KOPT-K1 (cell line): ENCODE measurements at regions not wholly inside any gene's neighbourhood (a gene's known extent, or its start where the extent isn't known, plus 50 kb on each side); places are given as distances from the start of the nearest gene placed in this dataset.

ENCODE experiments used
- H3K27ac ChIP-seq: fragments of 200-600 bp; sonication (generic); 2 replicates; pipeline ENCODE4 v1.5.1; 2016; ENCODE audit warnings: antibody characterized with exemption, mild to moderate bottlenecking, low read depth, low read length; ENCODE audit not compliant: poor library complexity, severe bottlenecking
- H3K36me3 ChIP-seq: fragments of 200-600 bp; sonication (generic); 2 replicates; pipeline ENCODE4 v1.5.1; 2017; ENCODE audit warnings: antibody characterized with exemption, mild to moderate bottlenecking, low read length, moderate library complexity; ENCODE audit not compliant: insufficient read depth
- H3K9me3 ChIP-seq: fragments of 200-600 bp; sonication (generic); 2 replicates; pipeline ENCODE4 v1.5.1; 2017; ENCODE audit warnings: antibody characterized with exemption, low read length, mild to moderate bottlenecking; ENCODE audit not compliant: insufficient read depth, poor library complexity, severe bottlenecking

DNA sequence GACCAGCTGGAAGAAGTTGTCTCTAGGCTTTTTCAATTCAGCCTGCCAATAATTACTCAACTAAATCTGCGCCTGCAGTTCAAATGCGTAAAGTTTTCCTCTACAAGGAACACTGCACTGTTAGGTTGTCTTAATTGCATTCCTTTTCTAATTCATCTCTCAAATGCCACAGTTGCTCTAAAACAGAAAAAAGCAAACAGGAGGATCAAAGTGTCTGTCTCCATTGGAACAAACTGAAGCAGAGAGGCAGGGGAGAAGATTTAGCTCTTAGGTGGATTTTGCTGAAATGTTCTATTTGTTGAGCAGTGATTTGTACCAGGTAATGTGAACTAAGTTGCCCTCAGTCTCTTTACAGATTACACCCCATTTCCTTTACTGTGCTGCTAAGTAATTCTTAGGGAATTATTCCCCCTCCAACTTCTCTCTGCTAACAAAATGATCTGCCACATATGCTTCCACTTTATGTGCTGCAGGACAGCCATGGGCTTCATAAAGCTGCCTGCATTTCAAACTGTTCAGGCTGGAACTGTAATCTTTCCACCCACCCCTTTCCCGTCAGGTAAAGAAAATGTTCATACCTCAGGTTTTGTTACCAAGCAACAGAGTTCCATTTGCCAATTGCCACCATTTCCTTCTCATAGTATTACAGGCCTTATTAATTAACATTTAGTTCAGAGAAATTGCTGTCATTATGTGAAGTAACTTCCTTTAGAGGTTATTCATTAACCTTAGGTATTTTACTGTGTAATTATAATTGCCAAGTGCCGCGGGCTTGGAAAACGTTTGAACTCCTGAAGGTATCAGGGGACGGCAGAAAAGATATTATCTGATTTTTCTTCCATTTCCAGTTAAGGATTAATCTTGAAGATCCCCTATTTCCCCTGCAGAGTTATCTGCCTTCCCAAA, 149.3 kb downstream of the SPRY1 start:
- Histone ChIP-seq H3K27ac (no peak overlapping the region), H3K9me3 (no peaks in the 10 kb centered on the region), H3K36me3 (no peaks in the 10 kb centered on the region)

DNA sequence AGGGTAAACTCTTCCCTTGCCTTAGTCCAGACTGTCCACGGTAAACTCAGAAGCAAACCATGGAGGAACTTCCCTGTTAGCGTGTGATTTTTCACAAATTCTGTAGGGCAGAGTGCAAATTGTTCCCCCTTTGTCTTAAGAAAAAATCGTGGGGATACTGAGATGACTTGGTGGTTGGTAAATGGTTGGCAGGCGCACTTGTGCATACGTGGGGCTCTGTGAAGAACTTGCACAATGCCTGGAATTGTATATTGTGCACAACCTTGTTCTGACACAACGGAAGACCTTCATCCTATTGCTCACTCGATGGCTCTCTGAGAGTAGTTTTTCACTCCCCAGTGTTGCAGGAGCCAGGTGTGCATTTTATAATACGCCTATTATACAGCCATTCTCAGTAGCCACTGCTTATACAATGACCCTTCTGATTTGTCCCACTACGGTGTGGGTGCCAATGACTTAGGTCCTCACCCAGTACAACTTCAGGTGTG, 150.0 kb downstream of the SPRY1 start:
- H3K36me3 ChIP-seq: no peaks in the 10 kb centered on the region
- H3K27ac ChIP-seq: no peak overlapping the region

DNA sequence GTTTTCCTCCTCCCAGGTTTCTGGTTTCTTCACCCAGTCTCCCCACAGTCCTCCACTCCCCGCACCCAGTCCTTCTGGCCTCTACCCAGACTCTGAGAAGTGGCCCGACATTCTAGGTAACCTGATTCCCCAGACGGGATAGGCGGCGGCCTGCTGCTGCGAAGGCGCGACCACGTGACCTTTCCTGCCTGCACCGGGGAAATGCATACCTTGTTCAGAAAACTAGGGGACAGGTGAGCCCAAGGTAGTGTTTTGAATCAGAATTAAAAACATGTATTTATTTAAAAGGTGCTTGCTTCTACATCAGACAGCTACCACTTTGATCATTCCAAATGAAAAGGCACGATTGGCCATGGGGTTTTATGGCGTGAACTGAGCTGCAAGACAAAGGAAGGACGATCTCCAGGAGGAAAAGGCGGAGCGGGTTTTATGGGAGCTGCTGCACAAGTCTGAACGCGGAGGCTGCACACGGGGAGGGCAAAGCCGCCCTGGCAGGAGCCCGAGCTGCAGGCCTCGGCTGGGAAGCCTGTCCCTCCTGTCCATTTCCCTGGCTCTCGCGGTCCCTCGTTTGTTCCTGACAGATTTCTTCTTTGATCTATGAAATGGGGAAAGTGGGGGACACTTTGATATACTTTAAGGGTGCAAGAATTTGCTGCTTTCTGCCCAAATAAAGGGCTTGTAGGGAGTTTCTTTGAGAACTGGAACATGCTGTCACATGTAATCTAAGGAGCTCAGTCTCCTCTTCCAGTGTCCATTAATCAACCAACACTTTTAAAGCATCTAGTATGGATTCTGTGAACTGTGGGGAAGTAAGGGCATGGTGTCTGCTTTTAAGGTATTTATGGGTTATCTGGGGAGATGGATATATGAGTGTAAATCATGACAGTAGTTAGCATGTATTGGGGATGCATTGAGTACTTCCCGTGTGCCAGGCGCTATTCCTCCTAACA, 150.9 kb downstream of the SPRY1 start:
- H3K27ac ChIP-seq: no peak overlapping the region
- no peaks in the 10 kb centered on the region for H3K36me3 ChIP-seq
- no peaks in the 10 kb centered on the region for H3K9me3 ChIP-seq

More for the DNA sequence above, 150.0 kb downstream of the SPRY1 start:
- no peaks in the 10 kb centered on the region for H3K9me3 ChIP-seq

DNA sequence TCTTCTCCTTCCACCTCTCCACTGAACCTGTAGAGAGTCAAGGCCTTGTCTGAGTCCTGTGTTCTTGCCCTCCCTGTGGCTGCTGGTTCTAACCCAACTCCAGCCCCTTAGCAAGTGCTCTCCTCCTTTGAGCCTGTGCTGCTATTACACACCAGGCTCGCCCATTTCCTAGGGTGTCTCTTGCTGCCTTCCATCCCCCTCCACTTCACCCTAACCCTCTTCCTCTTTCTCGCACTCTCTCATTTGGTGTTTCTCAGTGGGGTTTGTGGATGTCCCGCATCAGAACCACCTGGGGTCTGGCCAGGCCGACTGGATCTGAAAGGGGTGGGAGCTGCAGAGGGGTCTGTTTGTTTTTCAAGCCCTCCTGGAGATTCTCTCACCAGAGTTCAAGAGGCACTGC, 156.7 kb downstream of the SPRY1 start:
- no peaks in the 10 kb centered on the region for H3K9me3 ChIP-seq
- H3K36me3 ChIP-seq: no peaks in the 10 kb centered on the region
- no peak overlapping the region for H3K27ac ChIP-seq

DNA sequence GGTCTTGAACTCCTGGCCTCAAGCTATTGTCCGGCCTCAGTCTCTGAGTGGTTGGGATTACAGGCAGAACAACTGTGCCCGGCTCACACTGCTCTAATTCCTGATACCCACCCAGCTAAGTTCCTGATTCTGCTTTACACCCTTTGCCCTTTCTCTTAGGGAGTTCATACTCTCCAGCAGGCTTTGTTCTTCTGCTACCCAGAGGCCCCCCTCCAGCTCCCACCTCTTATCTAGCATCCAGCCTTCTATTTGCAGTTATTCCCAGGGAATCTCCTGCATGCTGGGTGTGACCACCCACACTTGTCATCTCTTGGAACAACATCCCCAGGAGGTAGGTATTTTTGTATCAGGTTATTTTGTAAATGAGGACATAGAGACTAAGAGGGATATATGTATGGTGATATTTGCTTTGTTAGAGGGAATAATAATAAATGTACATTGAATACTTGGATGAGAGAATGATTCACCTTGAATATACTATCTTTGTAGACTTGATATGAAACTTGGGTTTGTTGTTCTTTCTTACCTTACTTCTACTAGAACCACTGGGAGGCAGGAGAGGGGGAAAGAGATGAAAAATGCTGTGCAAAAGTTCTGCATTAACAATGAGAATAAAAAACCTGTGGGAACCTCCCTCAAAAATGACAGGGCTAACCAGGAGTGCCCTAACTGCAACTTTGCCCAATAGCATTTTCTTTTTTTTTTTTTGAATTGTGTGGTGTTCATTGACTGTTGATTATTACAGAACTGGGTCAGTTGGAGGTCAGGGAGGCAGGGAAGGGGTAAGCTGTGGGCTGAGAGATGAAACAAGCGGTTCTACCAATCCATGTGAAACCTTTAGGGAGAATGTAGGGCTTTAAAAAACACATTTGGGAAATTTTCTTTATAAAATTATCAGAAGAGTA, 157.4 kb downstream of the SPRY1 start:
- H3K36me3 ChIP-seq: no peaks in the 10 kb centered on the region
- H3K27ac ChIP-seq: no peak overlapping the region
- H3K9me3 ChIP-seq: no peaks in the 10 kb centered on the region

DNA sequence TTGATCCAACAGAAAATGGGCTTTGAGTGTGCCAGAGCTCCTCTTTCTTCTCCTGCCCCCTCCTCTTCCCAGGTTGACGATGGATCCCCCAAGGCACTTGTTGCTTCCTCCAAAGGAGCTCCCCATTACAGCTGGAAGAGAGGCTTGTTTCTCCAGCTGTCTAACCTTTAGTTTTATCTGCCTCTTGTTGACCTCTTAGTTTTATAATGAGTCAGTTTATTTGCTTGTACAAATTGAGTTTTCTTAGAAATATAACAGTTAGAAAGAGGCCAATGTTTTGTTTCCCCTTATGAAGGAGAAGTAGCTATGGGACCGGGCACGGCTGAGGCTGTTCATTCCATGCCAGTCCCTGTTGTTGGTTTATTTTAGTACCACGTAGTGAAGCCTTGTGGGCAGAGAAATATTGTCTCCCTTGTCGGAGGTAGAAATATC, 158.2 kb downstream of the SPRY1 start:
- Histone ChIP-seq H3K36me3 (no peaks in the 10 kb centered on the region), H3K27ac (no peak overlapping the region)

DNA sequence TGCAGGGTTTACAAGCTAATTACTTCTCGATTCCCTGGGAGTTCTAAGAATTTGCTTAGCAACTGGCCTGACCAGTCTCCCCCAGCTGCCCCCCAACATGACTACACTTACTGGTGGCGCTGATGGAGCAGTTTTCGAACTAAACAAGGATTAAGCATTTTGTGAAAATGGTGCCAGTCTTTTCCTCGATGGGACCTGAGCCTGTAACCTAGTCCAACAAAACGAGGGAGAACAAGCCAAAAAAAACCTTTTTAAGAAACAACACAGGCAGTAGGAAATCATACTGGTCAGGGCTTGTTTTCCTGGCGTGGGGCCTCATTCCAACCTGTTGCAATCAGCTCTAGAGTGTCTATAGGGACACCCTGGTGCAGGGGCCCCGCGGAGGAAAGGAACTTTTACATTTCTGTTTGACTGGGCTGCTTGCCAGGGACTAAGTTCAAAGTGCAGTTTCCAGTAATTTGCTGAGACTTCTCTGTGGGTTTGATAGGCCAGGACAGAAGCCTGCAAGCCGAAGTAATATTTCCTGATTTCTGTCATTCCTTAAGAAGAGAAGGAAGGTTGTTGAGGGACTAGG, 158.7 kb downstream of the SPRY1 start:
- Histone ChIP-seq H3K36me3 (no peaks in the 10 kb centered on the region), H3K9me3 (no peaks in the 10 kb centered on the region), H3K27ac (no peak overlapping the region)

More for the DNA sequence above, 158.2 kb downstream of the SPRY1 start:
- no peaks in the 10 kb centered on the region for H3K9me3 ChIP-seq

DNA sequence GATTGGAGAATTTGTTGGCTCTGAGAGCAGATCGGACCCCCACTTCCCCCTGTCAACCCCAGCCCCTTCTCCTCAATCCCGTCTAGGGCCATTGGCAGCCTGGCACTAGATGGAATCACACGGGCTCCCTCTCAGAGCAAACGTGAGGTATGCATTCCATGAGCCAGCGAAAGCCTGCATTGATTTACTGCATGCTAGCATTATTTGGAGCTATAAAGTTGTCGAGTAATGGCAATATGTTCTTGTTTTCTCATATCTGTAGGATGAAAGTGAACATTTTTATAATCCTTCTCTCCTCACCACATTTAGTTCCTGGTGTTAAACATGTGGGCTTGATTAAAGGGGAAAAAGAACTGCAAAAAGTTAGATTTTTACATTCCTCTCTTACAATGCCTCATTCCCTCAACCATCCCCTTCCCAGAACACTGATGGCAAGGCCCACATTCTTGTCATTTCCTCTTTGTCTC, 159.2 kb downstream of the SPRY1 start:
- Histone ChIP-seq H3K9me3 (no peaks in the 10 kb centered on the region), H3K36me3 (no peaks in the 10 kb centered on the region), H3K27ac (no peak overlapping the region)

DNA sequence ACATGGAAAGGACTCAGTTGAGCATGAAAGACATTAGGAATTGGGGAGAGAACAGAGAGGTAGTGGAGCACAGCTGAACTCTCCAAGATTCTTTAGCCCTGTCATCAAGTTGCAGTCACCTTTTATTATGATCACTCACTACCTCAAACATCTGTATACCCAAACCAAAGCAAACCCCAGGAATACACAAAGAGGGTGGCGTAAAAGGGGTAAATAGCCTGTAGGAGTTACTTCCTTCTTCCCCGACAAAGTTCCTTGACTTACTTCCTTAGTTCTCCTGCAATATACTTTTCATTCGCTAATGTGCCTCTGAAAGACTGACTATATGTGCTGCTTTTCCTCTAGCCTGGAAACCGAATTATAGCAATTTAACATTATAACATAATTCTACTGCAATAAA, 159.9 kb downstream of the SPRY1 start:
- no peaks in the 10 kb centered on the region for H3K9me3 ChIP-seq
- H3K27ac ChIP-seq: no peak overlapping the region
- H3K36me3 ChIP-seq: no peaks in the 10 kb centered on the region

DNA sequence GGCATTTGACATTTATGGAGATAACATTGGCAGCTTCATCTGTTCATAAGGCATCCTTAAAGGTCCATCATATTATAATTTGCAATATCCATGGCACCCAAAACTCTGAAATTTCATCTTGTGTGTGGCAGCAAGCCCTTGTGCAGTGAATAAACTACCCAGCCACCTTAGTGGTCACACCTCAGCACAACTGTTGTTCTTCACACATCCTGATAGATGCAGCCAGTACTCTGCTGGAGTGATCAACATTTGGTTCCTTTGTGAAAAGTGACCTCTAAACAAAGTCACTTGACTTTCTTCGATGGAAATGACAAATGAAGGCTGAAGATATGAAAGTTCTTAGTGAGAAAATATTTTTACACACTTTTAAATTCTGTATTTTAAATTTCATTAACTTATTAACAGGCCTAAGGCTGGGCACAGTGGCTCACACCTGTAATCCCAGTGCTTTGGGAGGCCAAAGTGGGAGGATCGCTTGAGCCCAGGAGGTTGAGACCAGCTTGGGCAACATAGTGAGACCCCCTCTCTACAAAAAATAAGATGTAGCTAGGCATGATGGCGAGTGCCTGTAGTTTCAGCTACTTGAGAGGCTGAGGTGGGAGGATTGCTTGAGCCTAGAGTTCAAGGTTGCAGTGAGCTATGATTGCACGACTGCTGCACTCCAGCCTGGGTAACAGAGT, 161.4 kb downstream of the SPRY1 start:
- Histone ChIP-seq H3K36me3 (no peaks in the 10 kb centered on the region), H3K27ac (no peak overlapping the region), H3K9me3 (no peaks in the 10 kb centered on the region)

DNA sequence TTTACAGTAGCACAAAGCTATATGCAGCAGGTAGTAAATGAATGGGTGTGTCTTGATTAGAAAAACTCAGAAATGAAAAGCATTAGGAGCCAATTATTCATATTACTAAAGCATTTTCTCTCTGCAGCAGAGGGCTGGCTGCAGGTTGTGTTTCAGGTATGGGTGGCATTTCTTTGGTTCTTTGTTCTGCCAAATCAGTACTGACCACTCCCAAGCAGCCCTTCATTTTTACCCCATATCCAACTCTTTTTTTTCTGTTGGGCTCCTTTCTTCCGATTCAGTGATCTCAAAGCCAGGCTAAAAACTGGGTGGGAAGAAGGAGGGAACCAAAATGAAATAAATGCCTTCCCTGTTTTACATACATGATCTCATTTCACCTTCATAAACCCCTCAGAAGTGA, 162.3 kb downstream of the SPRY1 start:
- Histone ChIP-seq H3K36me3 (no peaks in the 10 kb centered on the region), H3K9me3 (no peaks in the 10 kb centered on the region), H3K27ac (no peak overlapping the region)

DNA sequence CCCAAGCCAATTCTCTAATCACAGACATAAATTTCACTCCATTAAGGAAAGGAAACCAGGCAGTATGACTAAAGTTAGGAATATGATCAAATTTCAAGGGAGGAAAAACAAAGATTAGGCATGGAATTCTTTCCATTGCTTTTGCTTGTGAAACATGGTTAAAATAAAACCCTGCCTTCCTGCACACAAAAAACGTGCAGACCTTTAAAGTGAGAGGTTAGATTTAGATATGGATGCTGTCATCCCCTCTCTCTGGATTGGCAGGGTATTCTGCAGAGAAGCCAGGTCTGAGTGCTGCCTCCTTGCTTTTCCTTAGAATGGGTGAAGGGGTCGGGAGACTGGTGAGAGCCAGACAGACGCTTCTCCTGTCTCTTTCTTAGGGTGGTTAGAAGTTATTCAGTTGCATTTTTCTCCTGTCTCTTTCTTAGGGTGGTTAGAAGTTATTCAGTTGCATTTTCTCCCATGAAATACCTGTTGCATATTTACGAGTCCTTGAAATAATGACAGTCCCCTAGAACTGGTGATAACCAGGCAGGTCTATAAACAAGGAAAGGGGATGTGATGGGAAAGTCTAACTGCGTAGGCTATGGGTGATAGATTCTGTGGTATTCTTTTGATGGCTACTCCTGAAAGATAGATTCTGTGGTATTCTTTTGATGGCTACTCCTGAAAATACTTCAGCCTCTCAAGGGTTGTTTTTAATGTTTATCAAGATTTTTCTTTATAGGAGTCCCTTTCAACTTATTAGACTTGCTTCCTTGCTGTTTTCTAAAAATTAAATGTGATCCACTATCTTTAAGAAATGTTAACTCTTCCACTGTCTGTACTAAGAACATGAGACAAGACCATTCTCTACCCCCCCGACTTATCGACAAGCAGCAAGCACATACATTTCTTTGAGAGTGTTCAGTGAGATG, 163.6 kb downstream of the SPRY1 start:
- Histone ChIP-seq H3K9me3 (no peaks in the 10 kb centered on the region), H3K36me3 (no peaks in the 10 kb centered on the region), H3K27ac (no peak overlapping the region)

DNA sequence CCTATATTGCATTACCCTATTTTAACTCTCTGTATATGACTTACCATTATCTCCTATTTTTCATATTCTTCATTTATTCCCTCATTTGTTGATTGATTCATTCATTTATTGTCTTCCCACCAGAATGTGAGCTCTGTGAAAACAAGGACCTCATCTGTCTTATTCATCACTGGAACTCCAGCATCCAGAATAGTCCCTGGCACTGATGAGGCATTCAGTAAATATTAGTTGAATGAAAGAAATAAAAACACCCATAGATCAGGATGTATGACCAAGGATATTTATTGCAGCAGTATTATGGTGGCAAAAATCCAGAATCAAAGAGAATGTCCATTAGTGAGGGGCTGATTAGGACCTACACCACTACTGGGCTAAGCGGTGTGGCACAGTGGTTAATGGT, 164.9 kb downstream of the SPRY1 start:
- Histone ChIP-seq H3K36me3 (no peaks in the 10 kb centered on the region), H3K9me3 (no peaks in the 10 kb centered on the region), H3K27ac (no peak overlapping the region)
